Effector memory CD8-positive, alpha-beta T cell (primary cell): ENCODE measurements at regions not wholly inside any gene's neighbourhood (a gene's known extent, or its start where the extent isn't known, plus 50 kb on each side); places are given as distances from the start of the nearest gene placed in this dataset.
"Not testable (repeated sequence)": the region's sequence is repeated elsewhere in the genome, so short reads cannot be mapped to it uniquely, and the experiment has no call there.

Experiments
- ATAC-seq: fragments of 150-1000 bp; cut with Tn5 transposase; replicated peaks from 2 replicates; pipeline ENCODE4 v1.10.0; 2021; ENCODE audit warnings: mild to moderate bottlenecking, moderate library complexity
- DNase-seq, 3 experiments: peaks; one replicate each; pipeline ENCODE4 v3.0.0; 2021
- H3K27ac Mint-ChIP-seq, 2 donors: one replicate each; pipeline ENCODE4 v1.8.0; 2022; ENCODE audit warnings: mild to moderate bottlenecking in 2 of 2, mixed read lengths in 2 of 2, moderate library complexity in 2 of 2
- H3K27me3 Mint-ChIP-seq, 2 donors: one replicate each; pipeline ENCODE4 v1.8.0; 2022; ENCODE audit warnings: mixed read lengths in 2 of 2
- H3K36me3 Mint-ChIP-seq: one replicate; pipeline ENCODE4 v1.8.0; 2022; ENCODE audit warnings: mild to moderate bottlenecking, moderate library complexity, mixed read lengths; ENCODE audit not compliant: insufficient read depth
- H3K4me1 Mint-ChIP-seq, 2 donors: one replicate each; pipeline ENCODE4 v1.8.0; 2022; ENCODE audit warnings: low read depth in 2 of 2, mixed read lengths in 2 of 2
- H3K4me3 Mint-ChIP-seq, 2 donors: one replicate each; pipeline ENCODE4 v1.8.0; 2022; ENCODE audit warnings: mild to moderate bottlenecking in 2 of 2, mixed read lengths in 2 of 2, moderate library complexity in 2 of 2
- H3K9me3 Mint-ChIP-seq, 2 donors: one replicate each; pipeline ENCODE4 v1.8.0; 2022; ENCODE audit warnings: mixed read lengths in 2 of 2

GRCh38 chr14:105629091-105629885 lies 102.9 kb downstream of the TMEM121 start:
- DNase-seq, H3K27ac Mint-ChIP-seq, H3K36me3 Mint-ChIP-seq, ATAC-seq, H3K4me1 Mint-ChIP-seq, H3K4me3 Mint-ChIP-seq, H3K9me3 Mint-ChIP-seq: not testable (repeated sequence)
- peaks cover 46 to 53% of the 10 kb centered on the region in 2 donors for H3K27me3 Mint-ChIP-seq

- peaks cover 0 to 4% of the 10 kb centered on the region in 2 donors for H3K9me3 Mint-ChIP-seq
- H3K4me1 Mint-ChIP-seq, result no peaks in the 10 kb centered on the region
- peaks cover 46 to 52% of the 10 kb centered on the region in 2 donors for H3K27me3 Mint-ChIP-seq
- no peak overlapping the region for H3K27ac Mint-ChIP-seq
- DNase-seq (no peak), ATAC-seq (no peak)
- no peak overlapping the region for H3K4me3 Mint-ChIP-seq
- no peaks in the 10 kb centered on the region for H3K36me3 Mint-ChIP-seq
Observed at GRCh38 chr14:105629886-105630215, 103.5 kb downstream of the TMEM121 start.

GRCh38 chr14:105630293-105630934 lies 104.0 kb downstream of the TMEM121 start:
- not testable (repeated sequence) for ATAC-seq, DNase-seq, H3K4me3 Mint-ChIP-seq, H3K4me1 Mint-ChIP-seq, H3K27ac Mint-ChIP-seq, H3K36me3 Mint-ChIP-seq, H3K9me3 Mint-ChIP-seq
- peaks cover 46% of the 10 kb centered on the region in 2 donors for H3K27me3 Mint-ChIP-seq

- not testable (repeated sequence) for H3K36me3 Mint-ChIP-seq
Observed at GRCh38 chr14:105630935-105631779, 104.8 kb downstream of the TMEM121 start.

GRCh38 chr14:105632010-105632409 lies 105.6 kb downstream of the TMEM121 start:
- no peak for ATAC-seq
- Mint-ChIP-seq H3K9me3 (peaks cover 0 to 4% of the 10 kb centered on the region in 2 donors), H3K36me3 (no peaks in the 10 kb centered on the region), H3K27ac (no peak overlapping the region), H3K4me1 (no peaks in the 10 kb centered on the region), H3K27me3 (peaks cover 46 to 51% of the 10 kb centered on the region in 2 donors), H3K4me3 (no peak overlapping the region)
- no peak for DNase-seq

More at GRCh38 chr14:105630935-105631779, 104.8 kb downstream of the TMEM121 start:
- not testable (repeated sequence) for ATAC-seq, H3K4me3 Mint-ChIP-seq, H3K4me1 Mint-ChIP-seq, DNase-seq, H3K27ac Mint-ChIP-seq, H3K9me3 Mint-ChIP-seq
- peaks cover 45 to 46% of the 10 kb centered on the region in 2 donors for H3K27me3 Mint-ChIP-seq

- not testable (repeated sequence) for H3K4me3 Mint-ChIP-seq, ATAC-seq, H3K4me1 Mint-ChIP-seq, DNase-seq, H3K36me3 Mint-ChIP-seq, H3K27ac Mint-ChIP-seq, H3K9me3 Mint-ChIP-seq
- H3K27me3 Mint-ChIP-seq, result peaks cover 35 to 42% of the 10 kb centered on the region in 2 donors
Observed at GRCh38 chr14:105633596-105633995, 107.2 kb downstream of the TMEM121 start.

GRCh38 chr14:105635560-105635959 lies 109.2 kb downstream of the TMEM121 start:
- ATAC-seq (no peak), DNase-seq (no peak)
- Mint-ChIP-seq H3K27ac (no peak overlapping the region), H3K4me1 (no peaks in the 10 kb centered on the region), H3K36me3 (no peaks in the 10 kb centered on the region), H3K27me3 (peaks cover 22 to 23% of the 10 kb centered on the region in 2 donors), H3K4me3 (no peak overlapping the region), H3K9me3 (peaks cover 0 to 4% of the 10 kb centered on the region in 2 donors)

GRCh38 chr14:105636021-105636420 lies 109.6 kb downstream of the TMEM121 start:
- not testable (repeated sequence) for H3K36me3 Mint-ChIP-seq, H3K4me3 Mint-ChIP-seq, ATAC-seq, H3K4me1 Mint-ChIP-seq, DNase-seq, H3K9me3 Mint-ChIP-seq, H3K27ac Mint-ChIP-seq
- peaks cover 23 to 24% of the 10 kb centered on the region in 2 donors for H3K27me3 Mint-ChIP-seq

- H3K27me3 Mint-ChIP-seq, result peaks cover 18 to 26% of the 10 kb centered on the region in 2 donors
- no peak overlapping the region for H3K27ac Mint-ChIP-seq
- ATAC-seq (no peak), DNase-seq (no peak)
- no peaks in the 10 kb centered on the region for H3K36me3 Mint-ChIP-seq
- peaks cover 0 to 2% of the 10 kb centered on the region in 2 donors for H3K9me3 Mint-ChIP-seq
- H3K4me1 Mint-ChIP-seq, result no peaks in the 10 kb centered on the region
- H3K4me3 Mint-ChIP-seq, result no peak overlapping the region
Observed at GRCh38 chr14:105636935-105637334, 110.6 kb downstream of the TMEM121 start.

GRCh38 chr14:105637345-105637744 lies 111.0 kb downstream of the TMEM121 start:
- ATAC-seq, result not testable (repeated sequence)

GRCh38 chr14:105639969-105640931 lies 113.9 kb downstream of the TMEM121 start:
- H3K27me3 Mint-ChIP-seq, result peaks cover 0 to 27% of the 10 kb centered on the region in 2 donors
- H3K36me3 Mint-ChIP-seq, H3K27ac Mint-ChIP-seq, ATAC-seq, DNase-seq, H3K4me1 Mint-ChIP-seq, H3K4me3 Mint-ChIP-seq, H3K9me3 Mint-ChIP-seq: not testable (repeated sequence)

More at GRCh38 chr14:105637345-105637744, 111.0 kb downstream of the TMEM121 start:
- DNase-seq, H3K4me1 Mint-ChIP-seq, H3K36me3 Mint-ChIP-seq, H3K4me3 Mint-ChIP-seq, H3K27ac Mint-ChIP-seq, H3K9me3 Mint-ChIP-seq: not testable (repeated sequence)
- peaks cover 14 to 22% of the 10 kb centered on the region in 2 donors for H3K27me3 Mint-ChIP-seq

GRCh38 chr14:105641075-105641937 lies 114.9 kb downstream of the TMEM121 start:
- no peaks in the 10 kb centered on the region for H3K9me3 Mint-ChIP-seq
- H3K4me1 Mint-ChIP-seq, result no peaks in the 10 kb centered on the region
- H3K27me3 Mint-ChIP-seq, result peaks cover 3 to 33% of the 10 kb centered on the region in 2 donors
- H3K27ac Mint-ChIP-seq, result no peak overlapping the region
- H3K4me3 Mint-ChIP-seq, result no peak overlapping the region
- DNase-seq, result no peak
- no peaks in the 10 kb centered on the region for H3K36me3 Mint-ChIP-seq
- no peak for ATAC-seq
